CD14-positive monocyte (primary cell): ENCODE measurements at regions not wholly inside any gene's neighbourhood (a gene's known extent, or its start where the extent isn't known, plus 50 kb on each side); places are given as distances from the start of the nearest gene placed in this dataset.

Experiments used
- DNase-seq, 3 donors: peaks; one replicate each; pipeline ENCODE4 v3.0.0-alpha.2; 2011 to 2022
- H2AFZ ChIP-seq: 2 replicates; pipeline ENCODE4 v1.6.0; 2012; ENCODE audit warnings: mild to moderate bottlenecking, low read depth, low read length, inconsistent platforms; ENCODE audit not compliant: insufficient read depth, poor library complexity, severe bottlenecking
- H3K27ac ChIP-seq, 2 donors: 1 replicate in 1 of 2; 2 replicates in 1 of 2; pipeline ENCODE4 v1.5.1; 2012 to 2013; ENCODE audit warnings: low read length in 2 of 2, control low read depth in 1 of 2, inconsistent platforms in 1 of 2, low read depth in 1 of 2, mild to moderate bottlenecking in 1 of 2
- H3K27me3 ChIP-seq, 2 donors: one replicate each; pipeline versions ENCODE4 v1.6.0 to v1.6.1; 2011 to 2013; ENCODE audit warnings: low read length in 2 of 2; ENCODE audit not compliant: control insufficient read depth in 2 of 2, insufficient read depth in 2 of 2
- H3K36me3 ChIP-seq, 2 donors: replicated peaks in 1 of 2; 1 replicate in 1 of 2; 2 replicates in 1 of 2; pipeline versions ENCODE4 v1.5.1 to v1.6.1; 2012 to 2013; ENCODE audit warnings: low read length in 2 of 2, control low read depth in 1 of 2, inconsistent platforms in 1 of 2, mild to moderate bottlenecking in 1 of 2; ENCODE audit not compliant: insufficient read depth in 2 of 2, control insufficient read depth in 1 of 2
- H3K4me1 ChIP-seq, 2 donors: 1 replicate in 1 of 2; 2 replicates in 1 of 2; pipeline versions ENCODE4 v1.5.1 to v1.6.1; 2012 to 2013; ENCODE audit warnings: low read length in 2 of 2, control low read depth in 1 of 2, inconsistent platforms in 1 of 2, mild to moderate bottlenecking in 1 of 2, moderate library complexity in 1 of 2; ENCODE audit not compliant: insufficient read depth in 2 of 2, control insufficient read depth in 1 of 2
- H3K4me2 ChIP-seq: replicated peaks from 2 replicates; pipeline ENCODE3; 2012; ENCODE audit warnings: low read length, moderate library complexity, mild to moderate bottlenecking; ENCODE audit not compliant: poor library complexity, severe bottlenecking; ENCODE audit errors: extremely low read depth
- H3K4me3 ChIP-seq, 3 experiments: fragments of 200-600 bp in 1 of 3; sonication (generic) in 1 of 3; replicated peaks in 1 of 3; 1 replicate in 2 of 3; 2 replicates in 1 of 3; pipeline ENCODE4 v1.5.1; 2011 to 2013; ENCODE audit warnings: low read length in 3 of 3, mild to moderate bottlenecking in 3 of 3, control low read depth in 2 of 3, low read depth in 2 of 3, inconsistent platforms in 1 of 3, moderate library complexity in 1 of 3
- H3K79me2 ChIP-seq: 2 replicates; pipeline ENCODE4 v1.6.0; 2012; ENCODE audit warnings: mild to moderate bottlenecking, control low read depth, inconsistent platforms, low read length, moderate library complexity; ENCODE audit not compliant: insufficient read depth
- H3K9ac ChIP-seq: 2 replicates; pipeline ENCODE4 v1.6.0; 2017; ENCODE audit warnings: low read length, mild to moderate bottlenecking; ENCODE audit not compliant: insufficient read depth, poor library complexity, severe bottlenecking
- H3K9me3 ChIP-seq, 2 donors: replicated peaks in 1 of 2; 1 replicate in 1 of 2; 2 replicates in 1 of 2; pipeline versions ENCODE4 v1.5.1 to v1.6.1; 2012 to 2013; ENCODE audit warnings: low read length in 2 of 2, control low read depth in 1 of 2; ENCODE audit not compliant: control insufficient read depth in 1 of 2, insufficient read depth in 1 of 2
- H4K20me1 ChIP-seq: 2 replicates; pipeline ENCODE4 v1.6.0; 2012; ENCODE audit warnings: mild to moderate bottlenecking, low read length, control low read depth, moderate library complexity; ENCODE audit not compliant: insufficient read depth
- H3K27ac Mint-ChIP-seq, 7 donors: one replicate each; pipeline ENCODE4 v1.8.0; 2020; ENCODE audit warnings: mild to moderate bottlenecking in 7 of 7, mixed read lengths in 7 of 7, moderate library complexity in 6 of 7, inconsistent platforms in 2 of 7
- H3K27me3 Mint-ChIP-seq, 3 donors: one replicate each; pipeline ENCODE4 v1.8.0; 2021 to 2022; ENCODE audit warnings: low read depth in 3 of 3, mild to moderate bottlenecking in 3 of 3, mixed read lengths in 3 of 3, moderate library complexity in 3 of 3, inconsistent platforms in 1 of 3
- H3K36me3 Mint-ChIP-seq, 2 donors: one replicate each; pipeline ENCODE4 v1.8.0; 2020; ENCODE audit warnings: mixed read lengths in 2 of 2, inconsistent platforms in 1 of 2, mild to moderate bottlenecking in 1 of 2
- H3K4me1 Mint-ChIP-seq: one replicate; pipeline ENCODE4 v1.8.0; 2020; ENCODE audit warnings: mild to moderate bottlenecking, mixed read lengths
- H3K4me3 Mint-ChIP-seq, 2 donors: one replicate each; pipeline ENCODE4 v1.8.0; 2020; ENCODE audit warnings: mild to moderate bottlenecking in 2 of 2, mixed read lengths in 2 of 2, moderate library complexity in 1 of 2
- H3K9me3 Mint-ChIP-seq, 7 donors: one replicate each; pipeline ENCODE4 v1.8.0; 2020 to 2022; ENCODE audit warnings: mixed read lengths in 7 of 7, mild to moderate bottlenecking in 6 of 7, moderate library complexity in 6 of 7, inconsistent platforms in 2 of 7
- WGBS: methylation state at CpG from one replicate; pipeline ENCODE4 v1.1.5; 2013; ENCODE audit warnings: missing lambda C conversion rate; ENCODE audit not compliant: insufficient coverage; 5-methylcytosine and 5-hydroxymethylcytosine counted together
- intact Hi-C, 2 donors: fragments of 100-400 bp; cut with micrococcal nuclease; formaldehyde crosslinking; loops; one replicate each; pipeline versions ENCODE4 v1.15.0 to v1.15.1; 2023
- TF ChIP-seq, protein P1 (sequence below): fragments of 200-600 bp; IDR thresholded peaks from one replicate; pipeline ENCODE4 v1.8.0; 2022; ENCODE audit warnings: antibody characterized with exemption, mild to moderate bottlenecking

DNA sequence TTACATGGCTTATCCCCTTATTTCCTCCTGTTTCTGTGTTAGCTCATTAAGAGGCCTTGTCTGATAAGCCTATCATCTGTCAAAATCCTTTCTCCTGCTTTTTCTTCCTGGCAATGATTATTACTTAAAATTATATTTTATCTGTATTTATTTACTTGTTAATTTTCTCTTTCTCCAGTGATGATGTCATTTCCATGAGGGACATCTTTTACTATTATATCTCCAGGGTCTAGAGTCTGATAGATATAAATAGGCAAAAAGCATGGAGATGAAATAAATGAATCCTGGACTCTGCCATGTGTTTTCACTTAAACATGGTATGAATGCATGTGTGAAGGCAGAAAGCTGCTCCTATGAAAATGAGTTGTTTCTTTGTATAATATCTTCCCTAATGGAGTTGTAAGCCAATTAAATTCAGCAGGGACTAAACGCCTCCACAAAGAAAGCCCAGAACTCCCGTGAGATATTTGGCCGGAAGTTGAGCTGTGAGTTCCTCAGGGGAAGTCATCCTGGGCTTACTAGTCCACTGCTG lies 375.2 kb downstream of the TUSC7 start:
- Mint-ChIP-seq H3K27me3 (no peaks in the 10 kb centered on the region), H3K36me3 (peaks cover 3 to 4% of the 10 kb centered on the region in 2 donors)
- no CpG with 5 or more reads among the region's 3 CpGs for WGBS

DNA sequence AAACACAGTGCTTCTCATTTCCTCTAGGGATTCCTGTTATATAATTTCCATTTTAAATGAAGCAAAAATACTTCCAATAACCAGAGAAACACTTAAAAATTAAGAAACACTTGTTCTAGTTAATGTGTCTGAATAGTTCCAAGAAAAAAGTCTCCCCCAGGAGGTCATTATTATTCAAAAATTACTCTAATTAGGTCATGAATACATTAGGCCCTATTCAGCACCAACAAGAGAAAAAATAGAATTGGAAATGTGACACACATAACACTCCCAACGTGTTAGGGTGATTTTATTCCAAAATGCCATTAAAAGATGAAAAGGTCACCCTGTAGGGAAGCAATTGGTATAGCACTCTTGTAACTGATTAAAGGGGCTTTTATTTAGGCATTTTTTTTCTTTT lies 382.1 kb downstream of the TUSC7 start:
- H3K4me3 ChIP-seq, result no peak overlapping the region
- H3K4me2 ChIP-seq, result no peak overlapping the region
- no peaks in the 10 kb centered on the region for H3K9me3 ChIP-seq
- TF ChIP-seq, protein P1, sequence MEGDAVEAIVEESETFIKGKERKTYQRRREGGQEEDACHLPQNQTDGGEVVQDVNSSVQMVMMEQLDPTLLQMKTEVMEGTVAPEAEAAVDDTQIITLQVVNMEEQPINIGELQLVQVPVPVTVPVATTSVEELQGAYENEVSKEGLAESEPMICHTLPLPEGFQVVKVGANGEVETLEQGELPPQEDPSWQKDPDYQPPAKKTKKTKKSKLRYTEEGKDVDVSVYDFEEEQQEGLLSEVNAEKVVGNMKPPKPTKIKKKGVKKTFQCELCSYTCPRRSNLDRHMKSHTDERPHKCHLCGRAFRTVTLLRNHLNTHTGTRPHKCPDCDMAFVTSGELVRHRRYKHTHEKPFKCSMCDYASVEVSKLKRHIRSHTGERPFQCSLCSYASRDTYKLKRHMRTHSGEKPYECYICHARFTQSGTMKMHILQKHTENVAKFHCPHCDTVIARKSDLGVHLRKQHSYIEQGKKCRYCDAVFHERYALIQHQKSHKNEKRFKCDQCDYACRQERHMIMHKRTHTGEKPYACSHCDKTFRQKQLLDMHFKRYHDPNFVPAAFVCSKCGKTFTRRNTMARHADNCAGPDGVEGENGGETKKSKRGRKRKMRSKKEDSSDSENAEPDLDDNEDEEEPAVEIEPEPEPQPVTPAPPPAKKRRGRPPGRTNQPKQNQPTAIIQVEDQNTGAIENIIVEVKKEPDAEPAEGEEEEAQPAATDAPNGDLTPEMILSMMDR, result no peak
- H3K4me3 Mint-ChIP-seq, result no peak overlapping the region
- peaks cover 0 to 7% (median 2%) of the 10 kb centered on the region in 7 donors for H3K9me3 Mint-ChIP-seq
- H3K79me2 ChIP-seq, result no peaks in the 10 kb centered on the region
- no peaks in the 10 kb centered on the region for H3K36me3 Mint-ChIP-seq
- no peak overlapping the region for H2AFZ ChIP-seq
- peaks cover 0 to 4% (median 3%) of the 10 kb centered on the region in 3 donors for H3K27me3 Mint-ChIP-seq
- H4K20me1 ChIP-seq, result no peaks in the 10 kb centered on the region
- intact Hi-C loops, result no loop called here
- no peaks in the 10 kb centered on the region for H3K27me3 ChIP-seq
- H3K27ac ChIP-seq, result no peak overlapping the region
- no peaks in the 10 kb centered on the region for H3K36me3 ChIP-seq
- no peak overlapping the region for H3K9ac ChIP-seq
- H3K4me1 Mint-ChIP-seq, result no peaks in the 10 kb centered on the region
- no CpG with 5 or more reads among the region's 1 CpG for WGBS
- no peak for DNase-seq
- no peaks in the 10 kb centered on the region for H3K4me1 ChIP-seq
- no peak overlapping the region for H3K27ac Mint-ChIP-seq

More for the DNA sequence above, 375.2 kb downstream of the TUSC7 start:
- Histone ChIP-seq H3K27me3 (no peaks in the 10 kb centered on the region), H3K4me2 (no peak overlapping the region), H3K79me2 (no peaks in the 10 kb centered on the region), H3K4me1 (peaks cover 18 to 30% of the 10 kb centered on the region in 2 donors), H2AFZ (no peak overlapping the region), H3K4me3 (no peak overlapping the region), H4K20me1 (no peaks in the 10 kb centered on the region), H3K27ac (peak overlapping the region in 1 of 2 donors; percentile 77), H3K9ac (no peak overlapping the region), H3K36me3 (no peaks in the 10 kb centered on the region), H3K9me3 (peaks cover 0 to 4% of the 10 kb centered on the region in 2 donors)
- peaks cover 8 to 20% (median 10%) of the 10 kb centered on the region in 7 donors for H3K9me3 Mint-ChIP-seq
- H3K4me1 Mint-ChIP-seq, result peaks cover 22% of the 10 kb centered on the region
- intact Hi-C loops, result no loop called here
- no peak for DNase-seq
- peak overlapping the region in 1 of 2 donors; percentile 54 for H3K4me3 Mint-ChIP-seq
- peak overlapping the region; percentile 48 to 95 (median 81) for H3K27ac Mint-ChIP-seq
- TF ChIP-seq, protein P1, result no peak
